Liver (tissue), 8 donors: ENCODE measurements at regions not wholly inside any gene's neighbourhood (a gene's known extent, or its start where the extent isn't known, plus 50 kb on each side); places are given as distances from the start of the nearest gene placed in this dataset.

Source experiments
- DNase-seq: peaks from one replicate; pipeline ENCODE4 v3.0.0-alpha.2; 2017; ENCODE audit warnings: low spot score
- H3K27ac ChIP-seq, 2 donors: one replicate each; pipeline ENCODE4 v1.7.0; 2013; ENCODE audit warnings: inconsistent platforms in 2 of 2, low read length in 2 of 2, control low read depth in 1 of 2, low read depth in 1 of 2, mild to moderate bottlenecking in 1 of 2
- H3K27me3 ChIP-seq, 4 donors: one replicate each; pipeline versions ENCODE4 v1.6.1 to v1.7.0; 2013; ENCODE audit warnings: low read length in 3 of 4, inconsistent platforms in 1 of 4, mild to moderate bottlenecking in 1 of 4, moderate library complexity in 1 of 4; ENCODE audit not compliant: control insufficient read depth in 4 of 4, insufficient read depth in 4 of 4
- H3K36me3 ChIP-seq, 4 donors: one replicate each; pipeline versions ENCODE4 v1.6.1 to v1.7.0; 2013; ENCODE audit warnings: low read length in 3 of 4, mild to moderate bottlenecking in 3 of 4, low read depth in 1 of 4, moderate library complexity in 1 of 4; ENCODE audit not compliant: control insufficient read depth in 4 of 4, insufficient read depth in 3 of 4
- H3K4me1 ChIP-seq, 4 donors: one replicate each; pipeline versions ENCODE4 v1.6.1 to v1.7.0; 2013; ENCODE audit warnings: low read length in 3 of 4, mild to moderate bottlenecking in 3 of 4, moderate library complexity in 1 of 4; ENCODE audit not compliant: control insufficient read depth in 4 of 4, insufficient read depth in 4 of 4
- H3K4me3 ChIP-seq, 3 donors: one replicate each; pipeline versions ENCODE4 v1.6.1 to v1.7.0; 2013; ENCODE audit warnings: low read length in 3 of 3, control low read depth in 1 of 3, low read depth in 1 of 3, mild to moderate bottlenecking in 1 of 3
- H3K9ac ChIP-seq, 2 donors: one replicate each; pipeline ENCODE4 v1.7.0; 2013; ENCODE audit warnings: low read length in 2 of 2, mild to moderate bottlenecking in 2 of 2, moderate library complexity in 2 of 2, control low read depth in 1 of 2, low read depth in 1 of 2
- H3K9me3 ChIP-seq, 4 donors: one replicate each; pipeline versions ENCODE4 v1.6.1 to v1.7.0; 2013; ENCODE audit warnings: low read length in 3 of 4; ENCODE audit not compliant: control insufficient read depth in 4 of 4
- EGR1 ChIP-seq, 2 donors: IDR thresholded peaks; 2 replicates each; pipeline ENCODE4 v1.6.1; 2016 to 2018; ENCODE audit warnings: antibody characterized with exemption in 2 of 2, low read depth in 2 of 2
- FOXA1 ChIP-seq: IDR thresholded peaks from 2 replicates; pipeline ENCODE4 v1.6.1; 2016; ENCODE audit warnings: antibody characterized with exemption
- FOXA2 ChIP-seq: IDR thresholded peaks from 2 replicates; pipeline ENCODE4 v1.6.1; 2016; ENCODE audit warnings: antibody characterized with exemption
- GABPA ChIP-seq, 2 donors: IDR thresholded peaks in 1 of 2; conservative IDR thresholded peaks in 1 of 2; 2 replicates each; pipeline ENCODE4 v1.6.1; 2016; ENCODE audit warnings: antibody characterized with exemption in 2 of 2, mild to moderate bottlenecking in 1 of 2, moderate library complexity in 1 of 2
- HNF4A ChIP-seq, 2 donors: conservative IDR thresholded peaks; 2 replicates each; pipeline ENCODE4 v1.6.1; 2016; ENCODE audit warnings: antibody characterized with exemption in 2 of 2, mild to moderate bottlenecking in 2 of 2
- HNF4G ChIP-seq: IDR thresholded peaks from 2 replicates; pipeline ENCODE4 v1.6.1; 2016; ENCODE audit warnings: antibody characterized with exemption
- JUND ChIP-seq, 2 donors: IDR thresholded peaks; 2 replicates each; pipeline ENCODE4 v1.6.1; 2016; ENCODE audit warnings: antibody characterized with exemption in 2 of 2
- NR2F2 ChIP-seq: IDR thresholded peaks from 2 replicates; pipeline ENCODE4 v1.6.1; 2016; ENCODE audit warnings: antibody characterized with exemption
- RAD21 ChIP-seq, 2 donors: IDR thresholded peaks; 2 replicates each; pipeline ENCODE4 v1.6.1; 2016; ENCODE audit warnings: antibody characterized with exemption in 2 of 2, mild to moderate bottlenecking in 2 of 2
- RXRA ChIP-seq, 2 donors: IDR thresholded peaks; 2 replicates each; pipeline ENCODE4 v1.6.1; 2017 to 2018; ENCODE audit warnings: antibody characterized with exemption in 2 of 2, mild to moderate bottlenecking in 1 of 2
- SP1 ChIP-seq: IDR thresholded peaks from 2 replicates; pipeline ENCODE4 v1.6.1; 2018; ENCODE audit warnings: antibody characterized with exemption, mild to moderate bottlenecking
- TAF1 ChIP-seq: conservative IDR thresholded peaks from 2 replicates; pipeline ENCODE4 v1.6.1; 2016; ENCODE audit warnings: antibody characterized with exemption, mild to moderate bottlenecking
- YY1 ChIP-seq: IDR thresholded peaks from 2 replicates; pipeline ENCODE4 v1.6.1; 2016; ENCODE audit warnings: antibody characterized with exemption, mild to moderate bottlenecking
- WGBS: extraction: QIAGEN DNeasy Blood & Tissue Kit; methylation state at CpG from one replicate; pipeline ENCODE4 v1.1.7; 2013; 5-methylcytosine and 5-hydroxymethylcytosine counted together
- TF ChIP-seq, protein P1 (sequence below): IDR thresholded peaks from 2 replicates; pipeline ENCODE4 v1.6.1; 2016; ENCODE audit warnings: antibody characterized with exemption, mild to moderate bottlenecking
- TF ChIP-seq, protein P2 (sequence below): IDR thresholded peaks from 2 replicates; pipeline ENCODE4 v1.6.1; 2016; ENCODE audit warnings: antibody characterized with exemption
- TF ChIP-seq, protein P3 (sequence below): IDR thresholded peaks from 2 replicates; pipeline ENCODE4 v1.6.1; 2016; ENCODE audit warnings: antibody characterized with exemption
- TF ChIP-seq, protein P4 (sequence below): fragments of 150-350 bp; IDR thresholded peaks from 2 replicates; pipeline ENCODE4 v1.5.1; 2017; ENCODE audit warnings: improper control_type of control experiment, low read depth, low read length; ENCODE audit not compliant: missing input control
- TF ChIP-seq, protein P5 (sequence below): IDR thresholded peaks from 2 replicates; pipeline ENCODE4 v1.6.1; 2016; ENCODE audit warnings: antibody characterized with exemption
- donor health status: healthy.
- donor health status: healthy.
- donor health status: healthy.
- donor health status: healthy.
- donor health status: healthy.

DNA sequence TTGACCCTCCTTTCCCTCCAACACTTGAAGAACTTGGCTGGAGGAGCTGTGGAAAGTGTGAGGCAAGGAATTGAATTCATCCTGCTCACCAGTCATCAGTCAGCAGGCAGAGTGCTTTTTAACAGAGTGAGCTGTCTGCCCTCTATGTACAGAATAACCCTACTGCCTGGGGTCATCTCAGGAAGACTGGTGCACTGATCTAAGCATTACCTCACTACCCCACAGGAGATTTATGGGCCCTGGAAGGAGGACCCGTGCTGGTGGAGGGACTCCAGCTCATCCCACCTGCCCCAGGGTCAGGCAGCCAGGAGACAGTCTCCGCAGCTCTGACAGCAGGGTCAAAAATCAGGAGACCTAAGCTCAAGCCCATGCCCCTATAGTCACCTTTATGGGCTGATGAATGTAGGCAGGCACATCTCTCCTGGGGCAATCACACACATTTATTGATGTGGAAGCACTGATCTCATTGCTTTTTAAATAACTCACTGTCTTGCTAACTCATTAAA, 270.8 kb upstream of the SESN3 start (continued):
- TF ChIP-seq, protein P1, sequence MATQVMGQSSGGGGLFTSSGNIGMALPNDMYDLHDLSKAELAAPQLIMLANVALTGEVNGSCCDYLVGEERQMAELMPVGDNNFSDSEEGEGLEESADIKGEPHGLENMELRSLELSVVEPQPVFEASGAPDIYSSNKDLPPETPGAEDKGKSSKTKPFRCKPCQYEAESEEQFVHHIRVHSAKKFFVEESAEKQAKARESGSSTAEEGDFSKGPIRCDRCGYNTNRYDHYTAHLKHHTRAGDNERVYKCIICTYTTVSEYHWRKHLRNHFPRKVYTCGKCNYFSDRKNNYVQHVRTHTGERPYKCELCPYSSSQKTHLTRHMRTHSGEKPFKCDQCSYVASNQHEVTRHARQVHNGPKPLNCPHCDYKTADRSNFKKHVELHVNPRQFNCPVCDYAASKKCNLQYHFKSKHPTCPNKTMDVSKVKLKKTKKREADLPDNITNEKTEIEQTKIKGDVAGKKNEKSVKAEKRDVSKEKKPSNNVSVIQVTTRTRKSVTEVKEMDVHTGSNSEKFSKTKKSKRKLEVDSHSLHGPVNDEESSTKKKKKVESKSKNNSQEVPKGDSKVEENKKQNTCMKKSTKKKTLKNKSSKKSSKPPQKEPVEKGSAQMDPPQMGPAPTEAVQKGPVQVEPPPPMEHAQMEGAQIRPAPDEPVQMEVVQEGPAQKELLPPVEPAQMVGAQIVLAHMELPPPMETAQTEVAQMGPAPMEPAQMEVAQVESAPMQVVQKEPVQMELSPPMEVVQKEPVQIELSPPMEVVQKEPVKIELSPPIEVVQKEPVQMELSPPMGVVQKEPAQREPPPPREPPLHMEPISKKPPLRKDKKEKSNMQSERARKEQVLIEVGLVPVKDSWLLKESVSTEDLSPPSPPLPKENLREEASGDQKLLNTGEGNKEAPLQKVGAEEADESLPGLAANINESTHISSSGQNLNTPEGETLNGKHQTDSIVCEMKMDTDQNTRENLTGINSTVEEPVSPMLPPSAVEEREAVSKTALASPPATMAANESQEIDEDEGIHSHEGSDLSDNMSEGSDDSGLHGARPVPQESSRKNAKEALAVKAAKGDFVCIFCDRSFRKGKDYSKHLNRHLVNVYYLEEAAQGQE: no peak
- no peak for TF ChIP-seq RAD21 (IDR thresholded peaks at IDR 0.05)

DNA sequence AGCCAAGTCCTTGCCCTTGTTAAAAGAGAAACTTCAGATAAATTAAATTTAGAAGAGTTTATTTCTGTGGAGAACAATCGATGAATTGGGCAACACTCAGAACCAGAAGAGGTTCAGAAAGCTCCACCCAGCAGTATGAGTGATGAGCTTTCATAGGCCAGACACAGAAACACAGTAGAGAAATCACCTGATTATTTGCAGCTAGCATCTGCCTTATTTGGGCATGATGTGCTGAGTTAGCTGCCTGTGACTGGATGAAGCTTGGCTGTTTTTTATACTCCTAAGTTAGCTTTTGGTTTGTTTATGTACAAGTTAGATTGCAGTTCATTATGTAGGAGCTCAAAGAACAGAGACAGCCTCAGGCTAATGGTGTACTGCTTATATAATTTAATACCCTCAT, 269.5 kb upstream of the SESN3 start:
- H3K4me3 ChIP-seq: no peak overlapping the region
- H3K36me3 ChIP-seq: no peaks in the 10 kb centered on the region
- TF ChIP-seq HNF4G (no peak), NR2F2 (no peak), FOXA1 (no peak), RAD21 (IDR thresholded peaks at IDR 0.05) (no peak)
- TF ChIP-seq, protein P2, sequence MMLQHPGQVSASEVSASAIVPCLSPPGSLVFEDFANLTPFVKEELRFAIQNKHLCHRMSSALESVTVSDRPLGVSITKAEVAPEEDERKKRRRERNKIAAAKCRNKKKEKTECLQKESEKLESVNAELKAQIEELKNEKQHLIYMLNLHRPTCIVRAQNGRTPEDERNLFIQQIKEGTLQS: no peak
- H3K27ac ChIP-seq: no peak overlapping the region
- no peaks in the 10 kb centered on the region for H3K4me1 ChIP-seq
- H3K9me3 ChIP-seq: no peaks in the 10 kb centered on the region
- 82% methylated on average over 1 of the region's 1 CpG for WGBS
- H3K9ac ChIP-seq: no peak overlapping the region
- H3K27me3 ChIP-seq: no peaks in the 10 kb centered on the region
- no peak for DNase-seq

DNA sequence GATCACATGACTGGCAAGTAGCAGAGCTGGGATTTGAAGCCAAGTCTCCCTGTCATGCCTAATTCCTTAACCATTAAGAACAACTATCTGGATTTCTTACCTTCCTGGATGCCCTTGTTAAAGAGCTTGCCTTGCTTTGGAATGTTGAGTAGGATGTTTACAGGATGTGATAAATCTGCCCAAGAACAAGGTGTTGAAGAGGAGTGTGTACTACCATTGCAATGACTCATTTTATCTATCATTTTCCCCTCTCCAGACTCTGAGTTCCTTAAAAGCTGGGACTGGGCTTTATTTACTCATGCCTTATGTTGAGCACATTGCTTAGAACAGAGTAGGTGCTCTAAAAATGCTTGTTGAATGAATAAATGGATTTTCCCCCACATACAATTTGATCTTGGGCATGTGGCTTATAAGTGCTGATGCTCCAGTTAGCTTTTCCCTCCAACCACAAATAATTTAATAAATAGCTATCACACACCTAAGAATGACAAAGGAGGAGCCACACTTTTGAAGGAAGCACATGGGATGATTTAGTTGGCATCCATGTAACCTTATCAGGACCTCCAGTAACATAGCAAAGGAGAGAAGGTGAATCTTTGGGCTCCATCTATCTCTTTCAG, 268.6 kb upstream of the SESN3 start:
- no peak overlapping the region for H3K9ac ChIP-seq
- TF ChIP-seq RXRA (IDR thresholded peaks at IDR 0.05) (no peak), TAF1 (no peak), HNF4G (no peak), FOXA1 (no peak), GABPA (IDR thresholded peaks at IDR 0.05 in 1 of 2, conservative IDR thresholded peaks at IDR 0.05 in 1 of 2) (no peak), RAD21 (IDR thresholded peaks at IDR 0.05) (no peak), EGR1 (IDR thresholded peaks at IDR 0.05; ENCODE audit: low read depth in 2 of 2) (no peak), FOXA2 (no peak), SP1 (no peak), HNF4A (conservative IDR thresholded peaks at IDR 0.05) (no peak), JUND (IDR thresholded peaks at IDR 0.05) (no peak), YY1 (no peak), NR2F2 (no peak)
- TF ChIP-seq, protein P3, sequence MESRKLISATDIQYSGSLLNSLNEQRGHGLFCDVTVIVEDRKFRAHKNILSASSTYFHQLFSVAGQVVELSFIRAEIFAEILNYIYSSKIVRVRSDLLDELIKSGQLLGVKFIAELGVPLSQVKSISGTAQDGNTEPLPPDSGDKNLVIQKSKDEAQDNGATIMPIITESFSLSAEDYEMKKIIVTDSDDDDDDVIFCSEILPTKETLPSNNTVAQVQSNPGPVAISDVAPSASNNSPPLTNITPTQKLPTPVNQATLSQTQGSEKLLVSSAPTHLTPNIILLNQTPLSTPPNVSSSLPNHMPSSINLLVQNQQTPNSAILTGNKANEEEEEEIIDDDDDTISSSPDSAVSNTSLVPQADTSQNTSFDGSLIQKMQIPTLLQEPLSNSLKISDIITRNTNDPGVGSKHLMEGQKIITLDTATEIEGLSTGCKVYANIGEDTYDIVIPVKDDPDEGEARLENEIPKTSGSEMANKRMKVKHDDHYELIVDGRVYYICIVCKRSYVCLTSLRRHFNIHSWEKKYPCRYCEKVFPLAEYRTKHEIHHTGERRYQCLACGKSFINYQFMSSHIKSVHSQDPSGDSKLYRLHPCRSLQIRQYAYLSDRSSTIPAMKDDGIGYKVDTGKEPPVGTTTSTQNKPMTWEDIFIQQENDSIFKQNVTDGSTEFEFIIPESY: no peak
- TF ChIP-seq, protein P1: no peak
- TF ChIP-seq, protein P2: no peak
- TF ChIP-seq, protein P4, sequence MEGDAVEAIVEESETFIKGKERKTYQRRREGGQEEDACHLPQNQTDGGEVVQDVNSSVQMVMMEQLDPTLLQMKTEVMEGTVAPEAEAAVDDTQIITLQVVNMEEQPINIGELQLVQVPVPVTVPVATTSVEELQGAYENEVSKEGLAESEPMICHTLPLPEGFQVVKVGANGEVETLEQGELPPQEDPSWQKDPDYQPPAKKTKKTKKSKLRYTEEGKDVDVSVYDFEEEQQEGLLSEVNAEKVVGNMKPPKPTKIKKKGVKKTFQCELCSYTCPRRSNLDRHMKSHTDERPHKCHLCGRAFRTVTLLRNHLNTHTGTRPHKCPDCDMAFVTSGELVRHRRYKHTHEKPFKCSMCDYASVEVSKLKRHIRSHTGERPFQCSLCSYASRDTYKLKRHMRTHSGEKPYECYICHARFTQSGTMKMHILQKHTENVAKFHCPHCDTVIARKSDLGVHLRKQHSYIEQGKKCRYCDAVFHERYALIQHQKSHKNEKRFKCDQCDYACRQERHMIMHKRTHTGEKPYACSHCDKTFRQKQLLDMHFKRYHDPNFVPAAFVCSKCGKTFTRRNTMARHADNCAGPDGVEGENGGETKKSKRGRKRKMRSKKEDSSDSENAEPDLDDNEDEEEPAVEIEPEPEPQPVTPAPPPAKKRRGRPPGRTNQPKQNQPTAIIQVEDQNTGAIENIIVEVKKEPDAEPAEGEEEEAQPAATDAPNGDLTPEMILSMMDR: no peak
- TF ChIP-seq, protein P5, sequence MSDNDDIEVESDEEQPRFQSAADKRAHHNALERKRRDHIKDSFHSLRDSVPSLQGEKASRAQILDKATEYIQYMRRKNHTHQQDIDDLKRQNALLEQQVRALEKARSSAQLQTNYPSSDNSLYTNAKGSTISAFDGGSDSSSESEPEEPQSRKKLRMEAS: no peak
- no peaks in the 10 kb centered on the region for H3K27me3 ChIP-seq
- no peaks in the 10 kb centered on the region for H3K36me3 ChIP-seq
- H3K4me1 ChIP-seq: no peaks in the 10 kb centered on the region
- no peaks in the 10 kb centered on the region for H3K9me3 ChIP-seq
- H3K27ac ChIP-seq: no peak overlapping the region
- DNase-seq: no peak
- no peak overlapping the region for H3K4me3 ChIP-seq
